H9 (cell line): ENCODE measurements at regions not wholly inside any gene's neighbourhood (a gene's known extent, or its start where the extent isn't known, plus 50 kb on each side); places are given as distances from the start of the nearest gene placed in this dataset.

ENCODE experiments used
- DNase-seq: peaks from one replicate; pipeline ENCODE4 v3.0.0-alpha.2; 2017
- H2AFZ ChIP-seq: one replicate; pipeline ENCODE4 v1.6.1; 2013; ENCODE audit warnings: mild to moderate bottlenecking, low read length, control low read depth, moderate library complexity
- H2AK5ac ChIP-seq: 2 replicates; pipeline ENCODE4 v1.6.1; 2013; ENCODE audit warnings: low read length, control low read depth, mixed read lengths; ENCODE audit not compliant: insufficient read length
- H2BK120ac ChIP-seq: one replicate; pipeline ENCODE4 v1.6.1; 2013; ENCODE audit warnings: low read depth, mild to moderate bottlenecking, low read length, control low read depth, inconsistent platforms; ENCODE audit not compliant: poor library complexity, severe bottlenecking
- H2BK12ac ChIP-seq: 2 replicates; pipeline ENCODE4 v1.6.1; 2013; ENCODE audit warnings: low read length, control low read depth, mixed read lengths, low read depth; ENCODE audit not compliant: insufficient read length
- H2BK15ac ChIP-seq: 2 replicates; pipeline ENCODE4 v1.6.1; 2013; ENCODE audit warnings: low read depth, low read length, control low read depth
- H2BK20ac ChIP-seq: one replicate; pipeline ENCODE4 v1.6.1; 2013; ENCODE audit warnings: low read depth, mild to moderate bottlenecking, low read length, control low read depth, inconsistent platforms; ENCODE audit not compliant: poor library complexity, severe bottlenecking
- H2BK5ac ChIP-seq: 2 replicates; pipeline ENCODE4 v1.6.1; 2013; ENCODE audit warnings: low read length, control low read depth, mixed read lengths; ENCODE audit not compliant: insufficient read length
- H3K14ac ChIP-seq: 2 replicates; pipeline ENCODE4 v1.6.1; 2013; ENCODE audit warnings: low read length, control low read depth; ENCODE audit not compliant: insufficient read depth
- H3K18ac ChIP-seq: 2 replicates; pipeline ENCODE4 v1.6.1; 2013; ENCODE audit warnings: low read depth, mild to moderate bottlenecking, mixed read lengths, low read length, control low read depth; ENCODE audit not compliant: insufficient read length
- H3K23ac ChIP-seq: 2 replicates; pipeline ENCODE4 v1.6.1; 2013; ENCODE audit warnings: low read length, control low read depth, mixed read lengths, low read depth; ENCODE audit not compliant: insufficient read length
- H3K23me2 ChIP-seq: 2 replicates; pipeline ENCODE4 v1.6.1; 2013; ENCODE audit warnings: low read depth, mild to moderate bottlenecking, mixed read lengths, low read length, control low read depth; ENCODE audit not compliant: insufficient read length, poor library complexity, severe bottlenecking
- H3K27ac ChIP-seq: 2 replicates; pipeline ENCODE4 v1.5.1; 2013; ENCODE audit warnings: low read length, control low read depth, mixed read lengths, low read depth; ENCODE audit not compliant: insufficient read length
- H3K27me3 ChIP-seq: 2 replicates; pipeline ENCODE4 v1.6.1; 2013; ENCODE audit warnings: low read length, control low read depth, inconsistent platforms; ENCODE audit not compliant: insufficient read depth
- H3K4ac ChIP-seq: 2 replicates; pipeline ENCODE4 v1.6.1; 2013; ENCODE audit warnings: low read depth, mild to moderate bottlenecking, control low read depth, inconsistent platforms, low read length, moderate library complexity
- H3K4me1 ChIP-seq: 2 replicates; pipeline ENCODE4 v1.6.1; 2013; ENCODE audit warnings: low read length, control low read depth, inconsistent platforms; ENCODE audit not compliant: insufficient read depth
- H3K4me2 ChIP-seq: 2 replicates; pipeline ENCODE4 v1.6.1; 2013; ENCODE audit warnings: low read length, control low read depth, mixed read lengths; ENCODE audit not compliant: insufficient read length, insufficient read depth
- H3K56ac ChIP-seq: 2 replicates; pipeline ENCODE4 v1.6.1; 2013; ENCODE audit warnings: low read depth, mild to moderate bottlenecking, mixed read lengths, low read length, control low read depth; ENCODE audit not compliant: insufficient read length
- H3K79me1 ChIP-seq: 2 replicates; pipeline ENCODE4 v1.6.1; 2013; ENCODE audit warnings: low read depth, mild to moderate bottlenecking, moderate library complexity, low read length, control low read depth, inconsistent platforms; ENCODE audit not compliant: insufficient read depth, poor library complexity, severe bottlenecking
- H3K79me2 ChIP-seq: 2 replicates; pipeline ENCODE4 v1.6.1; 2013; ENCODE audit warnings: low read length, control low read depth, inconsistent platforms; ENCODE audit not compliant: insufficient read depth
- H3K9ac ChIP-seq: 2 replicates; pipeline ENCODE4 v1.6.1; 2013; ENCODE audit warnings: low read length, control low read depth, mixed read lengths; ENCODE audit not compliant: insufficient read length; ENCODE audit errors: extremely low read depth
- H3K9me3 ChIP-seq: one replicate; pipeline ENCODE4 v1.6.1; 2013; ENCODE audit warnings: low read depth, low read length, inconsistent platforms; ENCODE audit not compliant: control insufficient read depth
- H3T11ph ChIP-seq: one replicate; pipeline ENCODE4 v1.6.1; 2013; ENCODE audit warnings: mild to moderate bottlenecking, low read length, control low read depth, inconsistent platforms
- H4K20me1 ChIP-seq: one replicate; pipeline ENCODE4 v1.6.1; 2013; ENCODE audit not compliant: control insufficient read depth, insufficient read length, insufficient read depth
- H4K5ac ChIP-seq: 2 replicates; pipeline ENCODE4 v1.6.1; 2013; ENCODE audit warnings: low read depth, mild to moderate bottlenecking, mixed read lengths, low read length, control low read depth; ENCODE audit not compliant: insufficient read length
- H4K8ac ChIP-seq: replicated peaks from 2 replicates; pipeline ENCODE4 v1.6.1; 2013; ENCODE audit warnings: low read length, control low read depth, mixed read lengths, low read depth; ENCODE audit not compliant: insufficient read length
- H4K91ac ChIP-seq: 2 replicates; pipeline ENCODE4 v1.6.1; 2013; ENCODE audit warnings: low read depth, mild to moderate bottlenecking, moderate library complexity, mixed read lengths, low read length, control low read depth; ENCODE audit not compliant: insufficient read length
- H3K27ac Mint-ChIP-seq, 3 experiments: 2 replicates in 2 of 3; 3 replicates in 1 of 3; pipeline ENCODE4 v1.8.0; 2020 to 2021; ENCODE audit warnings: mixed read lengths in 3 of 3, mild to moderate bottlenecking in 1 of 3, moderate library complexity in 1 of 3
- H3K27me3 Mint-ChIP-seq: 2 replicates; pipeline ENCODE4 v1.8.0; 2021; ENCODE audit warnings: low read depth, mild to moderate bottlenecking, moderate library complexity, mixed read lengths
- H3K36me3 Mint-ChIP-seq, 3 experiments: 2 replicates in 2 of 3; 3 replicates in 1 of 3; pipeline ENCODE4 v1.8.0; 2020 to 2021; ENCODE audit warnings: low read depth in 3 of 3, mixed read lengths in 3 of 3; ENCODE audit not compliant: insufficient read depth in 1 of 3
- H3K4me1 Mint-ChIP-seq, 2 experiments: 2 replicates each; pipeline ENCODE4 v1.8.0; 2020; ENCODE audit warnings: mixed read lengths in 2 of 2
- H3K4me3 Mint-ChIP-seq, 2 experiments: 2 replicates in 1 of 2; 3 replicates in 1 of 2; pipeline ENCODE4 v1.8.0; 2020 to 2021; ENCODE audit warnings: mild to moderate bottlenecking in 2 of 2, mixed read lengths in 2 of 2, moderate library complexity in 1 of 2
- H3K9me3 Mint-ChIP-seq, 2 experiments: 2 replicates in 1 of 2; 3 replicates in 1 of 2; pipeline ENCODE4 v1.8.0; 2020; ENCODE audit warnings: mild to moderate bottlenecking in 2 of 2, mixed read lengths in 2 of 2, moderate library complexity in 1 of 2
- WGBS: extraction: QIAGEN DNeasy Blood & Tissue Kit; methylation state at CpG from one replicate; pipeline ENCODE4 v1.1.7; 2013; ENCODE audit warnings: missing lambda C conversion rate, low lambda C conversion rate, mixed read lengths; ENCODE audit not compliant: insufficient read length; ENCODE audit errors: extremely low coverage; 5-methylcytosine and 5-hydroxymethylcytosine counted together
- TF ChIP-seq, protein P1 (sequence below): fragments of 200-600 bp; sonication (generic); conservative IDR thresholded peaks from 3 replicates; pipeline ENCODE4 v1.8.0; 2021; ENCODE audit warnings: antibody characterized with exemption, mild to moderate bottlenecking

DNA sequence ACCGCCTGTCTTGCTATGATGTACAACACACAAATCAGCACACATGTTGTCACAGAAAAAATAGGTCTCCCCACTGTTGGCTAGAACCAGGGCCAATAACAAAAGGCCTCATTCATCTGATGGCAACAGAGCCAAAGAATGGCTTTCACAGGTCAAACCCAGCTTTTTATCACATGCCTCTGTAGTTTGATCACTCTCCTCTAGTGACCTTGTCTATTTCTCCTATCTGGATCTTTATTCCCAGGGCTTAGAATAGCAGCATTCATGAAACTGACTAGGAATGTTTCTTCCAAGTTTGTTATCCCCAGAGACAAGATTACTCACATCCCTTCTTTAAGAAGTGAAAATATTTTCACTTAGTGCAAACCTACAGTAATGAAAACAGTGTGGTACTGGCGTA, 285.8 kb upstream of the GYPC start:
- Histone ChIP-seq H3K56ac (no peak overlapping the region), H2BK15ac (no peak overlapping the region), H3K18ac (no peak overlapping the region), H4K91ac (no peak overlapping the region), H2BK12ac (no peak overlapping the region), H3K4me2 (no peak overlapping the region), H2BK5ac (no peak overlapping the region), H2AFZ (no peak overlapping the region), H3K79me1 (no peaks in the 10 kb centered on the region), H2BK120ac (no peak overlapping the region), H3K79me2 (no peaks in the 10 kb centered on the region), H3T11ph (no peak overlapping the region), H3K9ac (no peak overlapping the region), H4K20me1 (no peaks in the 10 kb centered on the region), H3K27me3 (no peaks in the 10 kb centered on the region), H2BK20ac (no peak overlapping the region), H4K5ac (no peak overlapping the region), H3K23ac (no peak overlapping the region), H3K23me2 (no peaks in the 10 kb centered on the region), H3K9me3 (no peaks in the 10 kb centered on the region), H3K14ac (no peak overlapping the region), H4K8ac (no peak overlapping the region), H3K27ac (no peak overlapping the region), H3K4ac (no peak overlapping the region), H2AK5ac (no peak overlapping the region), H3K4me1 (peaks cover 4% of the 10 kb centered on the region; the same call in 1 of the 2 replicates)
- peaks cover 3 to 6% of the 10 kb centered on the region in 2 experiments; a peak in 3 of 4 replicates for H3K4me1 Mint-ChIP-seq
- DNase-seq: no peak
- no peak overlapping the region for H3K27ac Mint-ChIP-seq
- H3K4me3 Mint-ChIP-seq: no peak overlapping the region
- TF ChIP-seq, protein P1, sequence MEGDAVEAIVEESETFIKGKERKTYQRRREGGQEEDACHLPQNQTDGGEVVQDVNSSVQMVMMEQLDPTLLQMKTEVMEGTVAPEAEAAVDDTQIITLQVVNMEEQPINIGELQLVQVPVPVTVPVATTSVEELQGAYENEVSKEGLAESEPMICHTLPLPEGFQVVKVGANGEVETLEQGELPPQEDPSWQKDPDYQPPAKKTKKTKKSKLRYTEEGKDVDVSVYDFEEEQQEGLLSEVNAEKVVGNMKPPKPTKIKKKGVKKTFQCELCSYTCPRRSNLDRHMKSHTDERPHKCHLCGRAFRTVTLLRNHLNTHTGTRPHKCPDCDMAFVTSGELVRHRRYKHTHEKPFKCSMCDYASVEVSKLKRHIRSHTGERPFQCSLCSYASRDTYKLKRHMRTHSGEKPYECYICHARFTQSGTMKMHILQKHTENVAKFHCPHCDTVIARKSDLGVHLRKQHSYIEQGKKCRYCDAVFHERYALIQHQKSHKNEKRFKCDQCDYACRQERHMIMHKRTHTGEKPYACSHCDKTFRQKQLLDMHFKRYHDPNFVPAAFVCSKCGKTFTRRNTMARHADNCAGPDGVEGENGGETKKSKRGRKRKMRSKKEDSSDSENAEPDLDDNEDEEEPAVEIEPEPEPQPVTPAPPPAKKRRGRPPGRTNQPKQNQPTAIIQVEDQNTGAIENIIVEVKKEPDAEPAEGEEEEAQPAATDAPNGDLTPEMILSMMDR: no peak
- H3K9me3 Mint-ChIP-seq: no peaks in the 10 kb centered on the region; a peak in 1 of 5 replicates
- H3K27me3 Mint-ChIP-seq: no peaks in the 10 kb centered on the region
- no CpG with 5 or more reads among the region's 2 CpGs for WGBS
- H3K36me3 Mint-ChIP-seq: no peaks in the 10 kb centered on the region
